Tibial artery (tissue), 4 donors: ENCODE measurements at regions not wholly inside any gene's neighbourhood (a gene's known extent, or its start where the extent isn't known, plus 50 kb on each side); places are given as distances from the start of the nearest gene placed in this dataset.

Experiments
- DNase-seq, 2 donors: peaks; one replicate each; pipeline ENCODE4 v3.0.0-alpha.2; 2019
- H3K27ac ChIP-seq, 2 donors: fragments of 200-600 bp; sonication (generic) in 1 of 2; 1 replicate in 1 of 2; 2 replicates in 1 of 2; pipeline ENCODE4 v1.5.1; 2018 to 2019; ENCODE audit warnings: mild to moderate bottlenecking in 1 of 2
- H3K27me3 ChIP-seq, 2 donors: fragments of 200-600 bp; sonication (generic) in 1 of 2; one replicate each; pipeline versions ENCODE4 v1.5.1 to v1.6.0; 2016 to 2019
- H3K36me3 ChIP-seq, 3 donors: fragments of 200-600 bp; sonication (generic) in 2 of 3; one replicate each; pipeline ENCODE4 v1.5.1; 2016 to 2019; ENCODE audit warnings: mild to moderate bottlenecking in 2 of 3
- H3K4me1 ChIP-seq, 4 donors: fragments of 200-600 bp; sonication (generic) in 2 of 4; 1 replicate in 3 of 4; 2 replicates in 1 of 4; pipeline ENCODE4 v1.5.1; 2016 to 2019
- H3K4me3 ChIP-seq, 2 donors: fragments of 200-600 bp; sonication (generic) in 1 of 2; 1 replicate in 1 of 2; 2 replicates in 1 of 2; pipeline ENCODE4 v1.5.1; 2018 to 2019; ENCODE audit warnings: mild to moderate bottlenecking in 2 of 2
- H3K9me3 ChIP-seq, 3 donors: fragments of 200-600 bp; sonication (generic) in 1 of 3; one replicate each; pipeline ENCODE4 v1.5.1; 2016 to 2019
- intact Hi-C: fragments of 100-400 bp; cut with DNase I; formaldehyde crosslinking; loops from one replicate; pipeline ENCODE4 v1.15.0; 2023; ENCODE audit warnings: low total_unique reads
- TF ChIP-seq, protein P1 (sequence below), 2 experiments: fragments of 200-600 bp in 1 of 2; fragments of 450-650 bp in 1 of 2; IDR thresholded peaks; one replicate each; pipeline ENCODE4 v1.5.1; 2017 to 2019; ENCODE audit warnings: antibody characterized with exemption in 2 of 2, mild to moderate bottlenecking in 1 of 2, moderate library complexity in 1 of 2

DNA sequence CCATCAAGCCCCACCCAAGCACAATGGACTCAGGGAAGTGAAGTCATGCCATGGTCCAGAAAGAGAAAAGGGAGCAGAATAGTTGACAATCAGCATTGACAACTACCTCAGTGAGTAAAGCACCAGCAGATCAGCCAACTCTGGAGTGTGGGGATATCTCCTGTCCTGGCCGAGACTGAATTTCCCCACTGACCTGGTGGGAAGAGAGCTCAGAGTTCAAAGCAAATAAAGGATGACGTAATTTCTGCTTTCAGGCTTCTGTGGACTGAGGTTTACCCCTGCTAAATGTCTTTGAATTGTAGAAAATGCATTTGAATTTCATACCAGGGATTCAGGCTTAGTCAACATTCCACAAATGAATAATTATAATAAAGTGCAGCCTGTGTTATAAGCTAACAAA is 152.9 kb downstream of the CBLN1 start:
- DNase-seq: no peak
- no peaks in the 10 kb centered on the region for H3K9me3 ChIP-seq
- no peaks in the 10 kb centered on the region for H3K27me3 ChIP-seq
- H3K27ac ChIP-seq: no peak overlapping the region
- intact Hi-C loops: no loop called here
- no peaks in the 10 kb centered on the region for H3K4me1 ChIP-seq
- no peaks in the 10 kb centered on the region for H3K36me3 ChIP-seq
- TF ChIP-seq, protein P1, sequence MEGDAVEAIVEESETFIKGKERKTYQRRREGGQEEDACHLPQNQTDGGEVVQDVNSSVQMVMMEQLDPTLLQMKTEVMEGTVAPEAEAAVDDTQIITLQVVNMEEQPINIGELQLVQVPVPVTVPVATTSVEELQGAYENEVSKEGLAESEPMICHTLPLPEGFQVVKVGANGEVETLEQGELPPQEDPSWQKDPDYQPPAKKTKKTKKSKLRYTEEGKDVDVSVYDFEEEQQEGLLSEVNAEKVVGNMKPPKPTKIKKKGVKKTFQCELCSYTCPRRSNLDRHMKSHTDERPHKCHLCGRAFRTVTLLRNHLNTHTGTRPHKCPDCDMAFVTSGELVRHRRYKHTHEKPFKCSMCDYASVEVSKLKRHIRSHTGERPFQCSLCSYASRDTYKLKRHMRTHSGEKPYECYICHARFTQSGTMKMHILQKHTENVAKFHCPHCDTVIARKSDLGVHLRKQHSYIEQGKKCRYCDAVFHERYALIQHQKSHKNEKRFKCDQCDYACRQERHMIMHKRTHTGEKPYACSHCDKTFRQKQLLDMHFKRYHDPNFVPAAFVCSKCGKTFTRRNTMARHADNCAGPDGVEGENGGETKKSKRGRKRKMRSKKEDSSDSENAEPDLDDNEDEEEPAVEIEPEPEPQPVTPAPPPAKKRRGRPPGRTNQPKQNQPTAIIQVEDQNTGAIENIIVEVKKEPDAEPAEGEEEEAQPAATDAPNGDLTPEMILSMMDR (IDR thresholded peaks at IDR 0.05): no peak
- H3K4me3 ChIP-seq: no peak overlapping the region

DNA sequence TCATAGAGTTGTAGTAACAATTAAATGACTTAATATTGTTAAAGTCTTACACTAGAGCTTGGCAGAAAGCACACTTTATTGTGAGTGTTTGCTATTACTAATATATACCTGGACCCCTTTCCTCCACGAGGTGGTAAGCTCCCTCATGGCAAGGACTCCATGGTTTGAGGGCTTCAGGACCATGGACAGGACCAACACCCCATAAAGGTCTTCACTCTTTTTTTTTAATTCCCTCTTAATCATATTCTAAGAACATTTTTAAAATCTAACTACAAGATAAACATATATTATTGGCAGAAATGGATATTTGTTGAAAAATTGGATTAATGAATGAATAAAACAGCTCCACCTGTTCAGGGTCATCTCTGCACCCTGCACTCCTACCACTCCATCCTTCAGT is 154.5 kb downstream of the CBLN1 start:
- TF ChIP-seq, protein P1 (IDR thresholded peaks at IDR 0.05): no peak
- no peaks in the 10 kb centered on the region for H3K36me3 ChIP-seq
- intact Hi-C loops: no loop called here
- no peak overlapping the region for H3K4me3 ChIP-seq
- no peak overlapping the region for H3K27ac ChIP-seq
- no peak for DNase-seq
- no peaks in the 10 kb centered on the region for H3K9me3 ChIP-seq
- H3K27me3 ChIP-seq: no peaks in the 10 kb centered on the region
- H3K4me1 ChIP-seq: no peaks in the 10 kb centered on the region

DNA sequence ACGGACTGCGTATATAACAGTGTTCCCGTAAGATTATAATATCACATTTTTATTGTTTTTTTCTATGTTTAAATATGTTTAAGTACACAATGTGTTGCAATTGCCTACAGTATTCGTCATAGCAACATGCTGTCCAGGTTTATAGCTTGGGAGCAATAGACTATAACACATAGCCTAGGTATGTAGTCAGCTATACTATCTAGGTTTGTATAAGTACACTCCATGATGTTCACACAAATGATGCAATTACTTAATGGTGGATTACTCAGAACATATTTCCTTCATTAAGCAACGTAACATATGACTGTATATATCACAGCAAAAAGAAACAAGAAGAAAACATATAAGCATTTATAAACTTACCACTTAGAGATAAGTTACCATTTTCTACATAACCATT is 160.0 kb downstream of the CBLN1 start:
- Histone ChIP-seq H3K9me3 (no peaks in the 10 kb centered on the region), H3K4me3 (no peak overlapping the region), H3K27me3 (no peaks in the 10 kb centered on the region), H3K36me3 (no peaks in the 10 kb centered on the region), H3K27ac (no peak overlapping the region), H3K4me1 (no peaks in the 10 kb centered on the region)
- TF ChIP-seq, protein P1 (IDR thresholded peaks at IDR 0.05): no peak
- intact Hi-C loops: no loop called here
- no peak for DNase-seq

DNA sequence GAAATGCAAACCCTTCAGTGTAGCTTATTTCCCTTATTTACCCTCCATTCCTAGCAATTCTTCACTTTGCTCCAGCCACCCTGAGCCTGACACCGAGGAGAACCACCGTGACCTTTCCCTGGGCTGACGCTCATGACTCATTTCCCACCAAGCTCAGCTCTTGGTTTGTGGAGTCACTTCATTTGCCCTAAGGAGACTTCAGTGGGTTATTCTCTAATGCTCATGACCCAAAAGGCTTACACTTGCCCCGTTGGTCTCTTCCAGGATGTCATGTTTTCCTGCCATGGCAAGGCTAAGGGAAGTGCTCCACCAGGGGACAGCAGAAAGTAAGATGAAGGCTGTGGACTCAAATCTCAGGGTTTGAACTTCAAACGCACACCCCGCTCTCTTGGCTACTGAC is 161.0 kb downstream of the CBLN1 start:
- intact Hi-C loops: no loop called here
- Histone ChIP-seq H3K4me1 (no peaks in the 10 kb centered on the region), H3K36me3 (no peaks in the 10 kb centered on the region), H3K27ac (no peak overlapping the region), H3K9me3 (no peaks in the 10 kb centered on the region), H3K27me3 (no peaks in the 10 kb centered on the region), H3K4me3 (no peak overlapping the region)
- no peak for DNase-seq
- TF ChIP-seq, protein P1 (IDR thresholded peaks at IDR 0.05): no peak

DNA sequence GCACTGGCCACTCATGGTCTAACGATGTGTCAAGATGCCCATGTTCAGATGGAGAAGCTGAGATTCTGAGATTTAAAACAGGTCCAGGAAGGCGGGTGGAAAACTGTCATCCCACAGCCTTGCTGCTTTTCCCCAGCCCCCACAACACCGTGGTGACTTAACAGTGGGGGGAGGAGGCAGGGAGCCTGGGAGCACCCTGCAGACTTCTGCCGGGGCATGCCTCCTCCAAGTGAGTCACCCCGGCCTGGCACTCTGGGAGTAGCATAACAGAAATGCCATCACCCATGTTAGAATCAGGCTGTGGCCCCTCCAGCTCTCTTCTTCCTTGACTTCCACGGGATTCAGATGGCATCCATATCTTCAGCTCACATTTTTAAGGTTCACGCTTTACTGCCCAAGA is 164.8 kb downstream of the CBLN1 start:
- no peaks in the 10 kb centered on the region for H3K27me3 ChIP-seq
- no peaks in the 10 kb centered on the region for H3K9me3 ChIP-seq
- TF ChIP-seq, protein P1 (IDR thresholded peaks at IDR 0.05): no peak
- intact Hi-C loops: no loop called here
- DNase-seq: no peak
- H3K4me1 ChIP-seq: no peaks in the 10 kb centered on the region
- no peaks in the 10 kb centered on the region for H3K36me3 ChIP-seq
- H3K27ac ChIP-seq: no peak overlapping the region
- H3K4me3 ChIP-seq: no peak overlapping the region

DNA sequence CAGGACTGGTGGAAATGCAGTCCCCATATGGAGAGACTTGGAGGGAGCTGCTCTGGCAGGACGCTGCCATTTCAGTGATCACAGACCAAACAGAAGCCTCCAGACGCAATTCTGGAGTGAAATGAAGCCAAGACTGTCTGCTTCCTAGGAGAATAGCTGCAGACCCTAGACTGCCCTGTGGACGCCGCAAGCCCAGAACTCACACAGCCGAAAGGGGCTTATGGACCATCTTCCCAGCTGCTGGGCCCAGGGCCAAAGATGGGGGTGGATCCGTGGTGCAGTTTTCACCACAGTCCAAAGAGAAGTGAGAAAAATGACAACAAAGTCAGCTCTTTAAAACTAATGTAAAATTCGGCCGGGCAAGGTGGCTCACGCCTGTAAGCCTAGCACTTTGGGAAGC is 165.7 kb downstream of the CBLN1 start:
- DNase-seq: no peak
- TF ChIP-seq, protein P1 (IDR thresholded peaks at IDR 0.05): no peak
- Histone ChIP-seq H3K27ac (no peak overlapping the region), H3K4me3 (no peak overlapping the region), H3K4me1 (no peaks in the 10 kb centered on the region), H3K27me3 (no peaks in the 10 kb centered on the region), H3K9me3 (no peaks in the 10 kb centered on the region), H3K36me3 (no peaks in the 10 kb centered on the region)
- intact Hi-C loops: no loop called here
